Right lung (tissue), 2 donors: ENCODE measurements at regions not wholly inside any gene's neighbourhood (a gene's known extent, or its start where the extent isn't known, plus 50 kb on each side); places are given as distances from the start of the nearest gene placed in this dataset.

ENCODE experiments used
- DNase-seq, 2 donors: peaks; one replicate each; pipeline ENCODE4 v3.0.0-alpha.2; 2013

DNA sequence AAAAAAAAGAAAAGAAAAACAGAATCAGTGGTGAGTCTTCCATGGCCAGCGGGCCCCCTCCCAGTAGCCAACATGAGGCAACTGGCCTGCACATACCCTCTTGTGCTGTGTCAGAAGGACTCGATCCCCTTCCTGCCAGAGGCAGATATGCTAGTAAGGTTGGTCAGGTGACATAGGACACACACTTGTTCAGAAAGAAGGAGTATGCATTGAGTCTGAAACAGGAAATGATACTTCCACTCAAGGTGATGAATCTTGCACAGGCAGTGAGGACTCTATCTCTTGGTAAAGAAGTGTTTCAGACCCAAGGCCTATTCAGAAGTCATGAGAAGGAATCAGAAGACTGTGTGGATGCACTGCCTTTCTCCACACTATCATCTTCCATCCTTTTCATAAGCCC is 269.7 kb upstream of the FAR2 start:
- DNase-seq = no peak

GRCh38 chr12:28882444-28882843 is 266.6 kb upstream of the FAR2 start:
- no peak for DNase-seq

- no peak for DNase-seq
Observed at GRCh38 chr12:28883406-28883997, 265.6 kb upstream of the FAR2 start.

DNA sequence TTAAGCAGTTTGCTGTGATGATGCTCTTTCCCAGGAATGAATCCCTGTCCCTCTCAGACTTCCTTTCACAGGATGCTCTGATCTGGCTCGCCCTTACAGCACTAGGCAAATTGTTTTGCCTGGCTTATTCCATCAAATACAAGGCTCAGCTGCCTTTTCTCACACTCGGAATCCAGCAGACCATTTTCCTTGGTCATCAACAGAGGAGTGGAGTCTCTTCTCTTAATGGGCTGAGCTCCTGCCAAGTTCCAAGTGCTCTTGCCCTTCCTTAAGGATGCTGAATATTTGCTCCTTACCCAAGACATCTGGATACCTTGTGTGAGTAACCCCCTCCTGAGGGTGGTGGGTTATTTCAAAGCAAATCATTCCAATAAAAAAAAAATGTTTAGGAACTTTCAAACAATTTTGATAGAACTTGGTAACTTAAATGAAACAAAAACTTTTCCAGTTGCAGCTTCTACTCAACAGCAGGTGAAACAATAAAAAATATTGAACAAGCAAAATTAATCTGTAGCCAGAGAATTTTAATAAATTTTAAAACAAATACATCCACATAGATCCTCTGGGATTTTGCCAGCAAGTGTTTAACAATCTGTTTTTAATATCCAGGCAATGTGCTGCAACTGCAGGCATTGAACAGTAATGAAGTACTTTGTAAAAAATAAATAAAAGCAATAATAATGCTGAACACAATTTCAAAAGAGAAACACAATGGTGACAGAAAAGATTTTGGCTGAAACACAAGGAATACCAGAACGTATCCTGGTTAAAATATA is 264.0 kb upstream of the FAR2 start:
- no peak for DNase-seq

- DNase-seq = no peak
Observed at GRCh38 chr12:28885928-28886327, 263.1 kb upstream of the FAR2 start.

DNA sequence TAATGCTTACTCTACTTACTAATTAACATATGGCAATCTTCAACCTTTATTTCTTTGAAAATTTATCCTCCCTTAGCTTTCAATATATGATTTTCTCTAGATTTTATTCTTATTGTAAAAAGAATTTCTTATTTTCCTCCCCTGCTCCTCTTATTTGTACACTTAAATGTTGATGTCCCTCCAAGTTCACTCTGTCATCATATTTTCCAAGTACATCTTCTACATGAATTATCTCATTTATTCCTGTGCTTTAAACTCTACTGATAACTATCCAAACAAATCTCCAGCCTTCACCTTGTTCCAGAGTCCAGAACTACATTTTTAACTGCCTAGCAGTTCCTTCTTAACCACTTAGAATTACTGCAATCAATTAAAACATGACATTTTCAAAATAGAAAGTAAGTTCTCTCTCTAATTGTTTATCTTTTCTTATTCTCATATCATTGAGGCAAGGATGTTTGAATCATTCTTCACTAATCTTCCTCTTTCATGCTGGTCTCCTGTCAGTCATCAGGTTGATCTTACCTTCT is 261.6 kb upstream of the FAR2 start:
- no peak for DNase-seq

- no peak for DNase-seq
Observed at GRCh38 chr12:28890664-28891063, 258.4 kb upstream of the FAR2 start.

GRCh38 chr12:28891126-28891525 is 258.0 kb upstream of the FAR2 start:
- DNase-seq = no peak

- no peak for DNase-seq
Observed at GRCh38 chr12:28893365-28893764, 255.7 kb upstream of the FAR2 start.

GRCh38 chr12:28893856-28894255 is 255.2 kb upstream of the FAR2 start:
- no peak for DNase-seq

GRCh38 chr12:28896421-28896820 is 252.7 kb upstream of the FAR2 start:
- no peak for DNase-seq

- DNase-seq = no peak
Observed at GRCh38 chr12:28898038-28898437, 251.0 kb upstream of the FAR2 start.

GRCh38 chr12:28899951-28900350 is 249.1 kb upstream of the FAR2 start:
- no peak for DNase-seq

DNA sequence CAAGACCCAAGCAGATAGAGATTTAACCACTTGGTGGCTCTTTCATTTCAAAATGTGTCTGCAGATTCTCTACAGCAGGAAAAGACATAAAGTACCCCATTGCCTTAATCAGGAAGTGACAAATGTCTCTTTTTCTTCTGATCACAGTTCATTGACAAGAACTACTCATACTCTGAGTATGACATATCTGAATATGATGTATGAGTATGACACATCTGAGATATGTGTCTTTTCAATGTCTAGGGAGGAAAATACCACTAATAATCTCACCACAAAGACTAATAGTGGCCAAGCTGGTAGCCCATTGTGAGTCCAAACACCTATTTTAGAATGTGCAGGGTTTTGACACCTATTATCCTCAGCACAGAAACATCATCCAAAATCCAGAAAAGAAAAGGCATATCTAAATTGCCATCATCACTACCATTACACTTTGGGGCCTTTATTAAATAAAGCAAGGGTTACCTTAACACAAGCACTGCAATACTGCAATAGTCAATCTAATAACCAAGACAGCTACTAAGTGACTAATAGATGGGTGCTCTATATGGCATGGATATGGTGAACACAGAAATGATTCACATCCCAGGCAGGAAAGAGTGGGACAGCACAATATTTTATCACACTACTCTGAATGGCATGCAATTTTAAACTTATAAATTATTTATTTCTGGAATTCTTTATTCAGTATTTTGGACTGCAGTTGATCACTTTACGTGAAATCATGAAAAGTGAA is 243.7 kb upstream of the FAR2 start:
- no peak for DNase-seq

DNA sequence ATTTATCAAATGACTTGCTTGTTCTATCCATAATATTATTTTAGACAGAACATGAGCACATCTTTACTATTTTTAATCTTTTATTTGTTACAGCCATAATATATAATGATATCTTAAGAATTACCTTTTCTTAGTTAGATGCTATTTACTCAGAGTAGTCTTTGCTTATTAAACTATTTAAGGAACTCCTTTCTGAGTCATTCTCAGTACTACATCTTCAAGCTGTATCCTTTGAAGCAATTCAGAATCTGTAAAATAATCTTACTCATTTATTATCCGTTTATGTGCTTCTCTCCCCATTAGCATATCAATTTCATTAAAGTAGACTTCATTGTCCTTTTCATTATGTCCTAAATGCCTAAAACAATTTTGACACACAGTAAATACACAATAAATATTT is 240.4 kb upstream of the FAR2 start:
- DNase-seq = no peak

- DNase-seq = no peak
Observed at GRCh38 chr12:28909291-28909690, 239.8 kb upstream of the FAR2 start.

DNA sequence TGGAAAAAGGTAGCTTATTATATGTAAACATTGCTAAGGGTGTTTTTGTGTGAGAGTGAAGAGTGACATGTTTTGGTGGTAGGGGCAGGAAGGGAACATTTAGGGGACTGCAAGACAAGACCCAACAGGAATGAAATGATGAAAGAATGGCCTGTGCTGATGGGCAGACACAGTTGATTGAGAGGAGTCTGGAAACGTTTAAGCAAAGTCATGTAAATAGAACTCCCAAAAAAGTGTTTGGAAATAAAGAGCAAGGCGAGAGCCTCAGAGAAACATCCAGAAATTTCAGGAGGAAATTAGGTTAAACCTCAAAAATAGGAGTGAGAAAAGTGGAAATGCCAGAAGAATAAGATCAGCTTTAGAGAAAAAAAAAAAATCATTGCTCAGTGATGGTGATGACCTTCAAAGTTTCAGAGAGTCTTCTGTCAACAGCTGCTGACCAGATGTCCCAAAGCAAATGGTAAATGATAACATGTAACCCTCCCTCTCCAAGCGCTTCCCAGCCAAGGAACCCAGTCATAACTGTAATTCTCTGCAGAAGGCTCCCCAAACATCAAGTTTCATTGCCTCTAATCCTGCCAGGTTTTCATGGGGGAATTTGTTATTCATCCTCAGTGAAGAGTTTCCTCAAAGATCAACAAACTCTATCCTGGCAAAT is 223.2 kb upstream of the FAR2 start:
- no peak for DNase-seq

- no peak for DNase-seq
Observed at GRCh38 chr12:28930704-28931103, 218.4 kb upstream of the FAR2 start.

DNA sequence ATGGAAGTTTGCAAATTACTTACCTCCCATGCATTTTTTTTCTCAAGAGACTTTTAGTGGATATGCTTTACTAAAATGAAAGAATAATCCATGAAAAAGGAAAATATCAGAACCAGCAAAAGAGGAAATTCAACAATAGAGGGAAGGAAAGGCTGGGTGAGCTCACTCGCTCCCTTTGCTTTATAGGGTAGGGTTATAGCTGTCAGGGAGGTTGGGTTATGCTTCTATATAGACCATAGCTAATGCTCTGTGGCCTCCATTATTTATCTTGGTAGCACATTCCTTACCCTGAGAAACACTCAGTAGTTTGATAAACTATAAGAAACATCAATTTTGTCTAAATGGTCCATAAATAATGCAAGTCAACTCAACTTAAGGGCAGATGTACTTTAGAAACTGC is 215.9 kb upstream of the FAR2 start:
- DNase-seq = no peak

GRCh38 chr12:28933864-28934527 is 215.1 kb upstream of the FAR2 start:
- DNase-seq = no peak

- DNase-seq = no peak
Observed at GRCh38 chr12:28936221-28936620, 212.9 kb upstream of the FAR2 start.

DNA sequence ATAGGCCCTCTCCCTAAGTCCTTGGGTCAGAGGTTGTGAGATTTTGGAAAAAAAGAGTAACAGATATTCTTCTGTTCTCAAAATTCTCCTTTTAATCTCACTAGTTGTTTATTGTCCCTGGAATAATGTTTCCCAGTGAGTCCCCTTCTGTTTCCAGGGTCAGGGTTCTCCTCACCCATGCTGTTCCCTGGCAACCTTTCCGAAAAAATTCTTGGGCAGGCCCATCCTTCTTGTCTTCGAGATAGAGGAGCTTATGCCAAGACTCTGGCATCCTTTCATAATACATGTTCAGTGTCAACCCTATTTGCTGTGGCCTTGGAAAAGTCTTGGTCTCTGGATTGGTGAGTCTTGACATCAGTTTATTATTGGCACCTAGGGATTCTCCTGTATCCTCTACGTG is 212.4 kb upstream of the FAR2 start:
- DNase-seq = no peak
